IMR-90 (cell line): ENCODE measurements at regions not wholly inside any gene's neighbourhood (a gene's known extent, or its start where the extent isn't known, plus 50 kb on each side); places are given as distances from the start of the nearest gene placed in this dataset.

Experiments used
- ATAC-seq: fragments of 200-7000 bp; cut with Tn5 transposase; 2 replicates; pipeline ENCODE4 v1.9.1; 2020; ENCODE audit warnings: low read depth, mild to moderate bottlenecking, moderate library complexity
- BruUV-seq: library from RNA; stranded (reverse); fragments of 400-500 nt; replicated peaks from 2 replicates; lab custom pipeline; 2021; lab: Mats Ljungman, UMichigan
- CTCF ChIA-PET: fragments of 300-600 bp; formaldehyde crosslinking; extraction: SDS; loops from one replicate; lab custom pipeline; 2021; ENCODE audit warnings: antibody characterized with exemption; lab: Yijun Ruan, JAX
- POLR2A ChIA-PET: fragments of 300-600 bp; sonication (Branson Sonifier 250); formaldehyde crosslinking; loops from one replicate; lab custom pipeline; 2022; ENCODE audit warnings: antibody characterized with exemption; ENCODE audit not compliant: unreplicated experiment; lab: Charles Lee
- DNase-seq: peaks from one replicate; pipeline ENCODE4 v3.0.0; 2013
- H2AFZ ChIP-seq: replicated peaks from 2 replicates; pipeline ENCODE3; 2013; ENCODE audit warnings: low read length, mild to moderate bottlenecking; ENCODE audit not compliant: poor library complexity
- H2AK5ac ChIP-seq: 2 replicates; pipeline ENCODE4 v1.6.1; 2013; ENCODE audit warnings: low read depth, low read length, inconsistent platforms
- H2AK9ac ChIP-seq: replicated peaks from 2 replicates; pipeline ENCODE3; 2013; ENCODE audit warnings: mild to moderate bottlenecking, low read depth, low read length, moderate library complexity; ENCODE audit not compliant: poor library complexity
- H2BK120ac ChIP-seq: 2 replicates; pipeline ENCODE4 v1.6.1; 2013; ENCODE audit warnings: low read depth, low read length, inconsistent platforms
- H2BK15ac ChIP-seq: 3 replicates; pipeline ENCODE4 v1.6.1; 2013; ENCODE audit warnings: low read depth, low read length, inconsistent platforms
- H2BK20ac ChIP-seq: 2 replicates; pipeline ENCODE4 v1.6.1; 2013; ENCODE audit warnings: low read depth, mild to moderate bottlenecking, inconsistent platforms, low read length, moderate library complexity
- H2BK5ac ChIP-seq: 2 replicates; pipeline ENCODE4 v1.6.1; 2013; ENCODE audit warnings: mild to moderate bottlenecking, low read depth, low read length, inconsistent platforms; ENCODE audit not compliant: poor library complexity, severe bottlenecking
- H3K14ac ChIP-seq: replicated peaks from 2 replicates; pipeline ENCODE4 v1.6.1; 2013; ENCODE audit warnings: low read depth, low read length, inconsistent platforms
- H3K18ac ChIP-seq: 2 replicates; pipeline ENCODE4 v1.6.1; 2013; ENCODE audit warnings: low read depth, low read length, control low read depth
- H3K23ac ChIP-seq: 2 replicates; pipeline ENCODE4 v1.6.1; 2013; ENCODE audit warnings: low read depth, low read length, inconsistent platforms
- H3K27ac ChIP-seq: 2 replicates; pipeline ENCODE4 v1.5.1; 2013; ENCODE audit warnings: mild to moderate bottlenecking, control low read depth, low read length; ENCODE audit not compliant: insufficient read depth
- H3K27me3 ChIP-seq: 2 replicates; pipeline ENCODE4 v1.6.1; 2013; ENCODE audit warnings: low read length; ENCODE audit not compliant: control insufficient read depth, insufficient read depth
- H3K36me3 ChIP-seq: 2 replicates; pipeline ENCODE4 v1.6.1; 2013; ENCODE audit warnings: low read length, mixed read lengths; ENCODE audit not compliant: control insufficient read depth, insufficient read depth
- H3K4ac ChIP-seq: 2 replicates; pipeline ENCODE4 v1.6.1; 2013; ENCODE audit warnings: low read depth, low read length, inconsistent platforms
- H3K4me1 ChIP-seq: 2 replicates; pipeline ENCODE4 v1.6.1; 2013; ENCODE audit warnings: low read length, mixed read lengths; ENCODE audit not compliant: control insufficient read depth, insufficient read depth
- H3K4me2 ChIP-seq: 2 replicates; pipeline ENCODE4 v1.6.1; 2013; ENCODE audit warnings: low read depth, mild to moderate bottlenecking, control low read depth, low read length, moderate library complexity
- H3K4me3 ChIP-seq: 2 replicates; pipeline ENCODE4 v1.5.1; 2013; ENCODE audit warnings: low read depth, mild to moderate bottlenecking, control low read depth, low read length, moderate library complexity; ENCODE audit not compliant: insufficient read depth
- H3K56ac ChIP-seq: 2 replicates; pipeline ENCODE4 v1.6.1; 2013; ENCODE audit warnings: low read length, inconsistent platforms; ENCODE audit not compliant: insufficient read depth; ENCODE audit errors: extremely low read depth
- H3K79me1 ChIP-seq, 2 experiments: 2 replicates each; pipeline ENCODE4 v1.6.1; 2013; ENCODE audit warnings: low read length in 2 of 2, inconsistent platforms in 1 of 2, low read depth in 1 of 2
- H3K9ac ChIP-seq: 2 replicates; pipeline ENCODE4 v1.6.1; 2013; ENCODE audit warnings: low read depth, low read length, control low read depth
- H3K9me1 ChIP-seq: 2 replicates; pipeline ENCODE4 v1.6.1; 2013; ENCODE audit warnings: low read length, inconsistent platforms; ENCODE audit not compliant: insufficient read depth
- H3K9me3 ChIP-seq: 2 replicates; pipeline ENCODE4 v1.6.1; 2013; ENCODE audit warnings: low read length; ENCODE audit not compliant: control insufficient read depth, insufficient read depth
- H4K20me1 ChIP-seq: 2 replicates; pipeline ENCODE4 v1.6.1; 2013; ENCODE audit warnings: low read length, inconsistent platforms; ENCODE audit not compliant: insufficient read depth
- H4K5ac ChIP-seq: 2 replicates; pipeline ENCODE4 v1.6.1; 2013; ENCODE audit warnings: mild to moderate bottlenecking, low read depth, low read length, control low read depth
- H4K8ac ChIP-seq, 2 experiments: 2 replicates each; pipeline ENCODE4 v1.6.1; 2013; ENCODE audit warnings: low read depth in 2 of 2, low read length in 2 of 2, control low read depth in 1 of 2, inconsistent platforms in 1 of 2
- H4K91ac ChIP-seq: 2 replicates; pipeline ENCODE4 v1.6.1; 2013; ENCODE audit warnings: low read depth, low read length, inconsistent platforms; ENCODE audit not compliant: insufficient read depth
- BHLHE40 ChIP-seq: fragments of 150-350 bp; IDR thresholded peaks from 2 replicates; pipeline ENCODE4 v1.6.1; 2016; ENCODE audit warnings: mild to moderate bottlenecking, low read depth, low read length
- CEBPB ChIP-seq: IDR thresholded peaks from 2 replicates; pipeline ENCODE4 v1.6.1; 2012; ENCODE audit warnings: low read depth, low read length, improper control_type of control experiment
- CHD1 ChIP-seq: IDR thresholded peaks from 2 replicates; pipeline ENCODE4 v1.6.1; 2012; ENCODE audit warnings: low read depth, low read length, improper control_type of control experiment
- CTCF ChIP-seq: conservative IDR thresholded peaks from 2 replicates; pipeline ENCODE4 v1.5.1; 2012; ENCODE audit warnings: mild to moderate bottlenecking, low read depth, low read length, improper control_type of control experiment
- ELK1 ChIP-seq: fragments of 150-350 bp; IDR thresholded peaks from 2 replicates; pipeline ENCODE4 v1.6.1; 2016; ENCODE audit warnings: low read depth, mild to moderate bottlenecking, low read length, moderate library complexity, borderline replicate concordance
- FOS ChIP-seq: fragments of 150-350 bp; IDR thresholded peaks from 2 replicates; pipeline ENCODE4 v1.6.1; 2016; ENCODE audit warnings: low read depth, low read length
- MAFK ChIP-seq: IDR thresholded peaks from 2 replicates; pipeline ENCODE4 v1.6.1; 2012; ENCODE audit warnings: low read depth, low read length, improper control_type of control experiment
- MAZ ChIP-seq: IDR thresholded peaks from 2 replicates; pipeline ENCODE4 v1.6.1; 2012; ENCODE audit warnings: low read depth, mild to moderate bottlenecking, low read length, improper control_type of control experiment, moderate library complexity, borderline replicate concordance
- MXI1 ChIP-seq: IDR thresholded peaks from 2 replicates; pipeline ENCODE4 v1.6.1; 2012; ENCODE audit warnings: low read depth, mild to moderate bottlenecking, low read length, moderate library complexity, borderline replicate concordance
- NFE2L2 ChIP-seq: fragments of 150-350 bp; IDR thresholded peaks from 2 replicates; pipeline ENCODE4 v1.6.1; 2016; ENCODE audit warnings: low read depth, mild to moderate bottlenecking, low read length
- POLR2A ChIP-seq: IDR thresholded peaks from 2 replicates; pipeline ENCODE4 v1.6.1; 2012; ENCODE audit warnings: mild to moderate bottlenecking, low read depth, low read length
- RAD21 ChIP-seq: IDR thresholded peaks from 2 replicates; pipeline ENCODE4 v1.6.1; 2012; ENCODE audit warnings: low read length, improper control_type of control experiment
- RCOR1 ChIP-seq: IDR thresholded peaks from 2 replicates; pipeline ENCODE4 v1.6.1; 2012; ENCODE audit warnings: mild to moderate bottlenecking, low read length, improper control_type of control experiment; ENCODE audit not compliant: insufficient replicate concordance
- RFX5 ChIP-seq: IDR thresholded peaks from 2 replicates; pipeline ENCODE4 v1.8.0; 2012; ENCODE audit warnings: low read depth, mild to moderate bottlenecking, low read length, moderate library complexity
- SMC3 ChIP-seq: fragments of 150-350 bp; IDR thresholded peaks from 2 replicates; pipeline ENCODE4 v1.6.1; 2016; ENCODE audit warnings: low read depth, mild to moderate bottlenecking, antibody characterized with exemption, low read length, moderate library complexity
- USF2 ChIP-seq: fragments of 150-350 bp; IDR thresholded peaks from 2 replicates; pipeline ENCODE4 v1.6.1; 2017; ENCODE audit warnings: mild to moderate bottlenecking, antibody characterized with exemption, low read length, low read depth
- WGBS, 2 experiments: methylation state at CpG; one replicate each; pipeline versions ENCODE4 v1.1.5 to v1.1.7; 2013; ENCODE audit warnings: missing lambda C conversion rate in 2 of 2; ENCODE audit not compliant: insufficient read length in 1 of 2; ENCODE audit errors: extremely low coverage in 2 of 2; 5-methylcytosine and 5-hydroxymethylcytosine counted together
- dilution Hi-C: fragments of 300-500 bp; cut with HindIII; formaldehyde crosslinking; loops from one replicate; pipeline ENCODE4 v1.14.3; 2018; ENCODE audit warnings: low sequenced_read_pairs; ENCODE audit not compliant: unreplicated experiment
- in situ Hi-C: fragments of 300-500 bp; cut with MboI; formaldehyde crosslinking; loops from 3 replicates; pipeline ENCODE4 v1.14.3; 2019; ENCODE audit warnings: low sequenced_read_pairs, inconsistent platforms, mixed read lengths
- intact Hi-C: fragments of 100-400 bp; cut with micrococcal nuclease; formaldehyde crosslinking; loops from 2 replicates; pipeline ENCODE4 v1.10.0; 2022

- Histone ChIP-seq H4K5ac (no peak overlapping the region), H2AFZ (no peak overlapping the region), H3K4me2 (no peak overlapping the region), H3K23ac (no peak overlapping the region), H3K9me3 (no peaks in the 10 kb centered on the region; the same call in 1 of the 2 replicates), H2BK20ac (no peak overlapping the region), H3K4me3 (no peak overlapping the region), H3K36me3 (no peaks in the 10 kb centered on the region), H3K27me3 (peaks cover 31% of the 10 kb centered on the region), H4K20me1 (no peaks in the 10 kb centered on the region), H3K56ac (no peak overlapping the region), H3K18ac (no peak overlapping the region), H2AK5ac (no peak overlapping the region), H3K79me1 (no peaks in the 10 kb centered on the region), H3K4ac (no peak overlapping the region), H2BK5ac (no peak overlapping the region), H4K91ac (no peak overlapping the region), H3K4me1 (peaks cover 3% of the 10 kb centered on the region; the same call in 1 of the 2 replicates), H3K27ac (no peak overlapping the region), H2AK9ac (no peak overlapping the region), H3K14ac (no peak overlapping the region), H2BK15ac (no peak overlapping the region), H3K9ac (no peak overlapping the region), H2BK120ac (no peak overlapping the region), H3K9me1 (no peaks in the 10 kb centered on the region), H4K8ac (no peak overlapping the region)
- TF ChIP-seq ELK1 = no peak
- no peak for TF ChIP-seq CTCF
- no peak for TF ChIP-seq MAFK
- no peak for TF ChIP-seq SMC3
- no peak for TF ChIP-seq BHLHE40
- no peak for TF ChIP-seq USF2
- no peak for TF ChIP-seq RFX5
- TF ChIP-seq MXI1 = no peak
- no peak for TF ChIP-seq MAZ
- no peak for TF ChIP-seq CEBPB
- TF ChIP-seq CHD1 = no peak
- no peak for TF ChIP-seq FOS
- TF ChIP-seq NFE2L2 = no peak
- TF ChIP-seq POLR2A = no peak
- no peak for TF ChIP-seq RAD21
- no peak for TF ChIP-seq RCOR1
- ATAC-seq (no peak), DNase-seq (no peak)
- in situ Hi-C loops (no loop called here), dilution Hi-C loops (no loop called here), intact Hi-C loops (no loop called here)
- CTCF ChIA-PET = no interaction called here
- no TSS peak for BruUV-seq
- WGBS, 2 experiments = 86 to 87% methylated on average over 2 of the region's 4 CpGs
- POLR2A ChIA-PET = no interaction called here
These were observed 502.8 kb downstream of the MN1 start for GRCh38 chr22:27298742-27299141.
